ENCODE measurements at regions not wholly inside any gene's neighbourhood (a gene's known extent, or its start where the extent isn't known, plus 50 kb on each side); places are given as distances from the start of the nearest gene placed in this dataset.
"Not testable (repeated sequence)": the region's sequence is repeated elsewhere in the genome, so short reads cannot be mapped to it uniquely, and the experiment has no call there.

- ATAC-seq (no peak), DNase-seq (no peak)
- intact Hi-C loops (cut with DNase I, micrococcal nuclease), result no loop called here
Observed at GRCh38 chr6:167208819-167209576, 51.2 kb upstream of the GPR31 start.

- no peak for ATAC-seq
- intact Hi-C loops (cut with DNase I, micrococcal nuclease), result no loop called here
- no peak for DNase-seq
Observed at GRCh38 chr6:167209577-167209975, 51.8 kb upstream of the GPR31 start.

GRCh38 chr6:167210375-167211294 is 52.9 kb upstream of the GPR31 start:
- DNase-seq, result no peak
- intact Hi-C loops (cut with DNase I, micrococcal nuclease), result no loop called here

GRCh38 chr6:167211295-167211648 is 53.5 kb upstream of the GPR31 start:
- ATAC-seq, result no peak
- intact Hi-C loops (cut with DNase I, micrococcal nuclease), result no loop called here

More at GRCh38 chr6:167210375-167211294, 52.9 kb upstream of the GPR31 start:
- no peak for ATAC-seq

GRCh38 chr6:167211881-167212712 is 54.3 kb upstream of the GPR31 start:
- intact Hi-C loops (cut with DNase I, micrococcal nuclease), result no loop called here
- DNase-seq (no peak), ATAC-seq (no peak)

More at GRCh38 chr6:167211295-167211648, 53.5 kb upstream of the GPR31 start:
- no peak for DNase-seq

GRCh38 chr6:167212713-167213005 is 54.9 kb upstream of the GPR31 start:
- no peak for ATAC-seq

GRCh38 chr6:167214206-167214605 is 56.4 kb upstream of the GPR31 start:
- intact Hi-C loops (cut with DNase I, micrococcal nuclease), result no loop called here
- DNase-seq (no peak), ATAC-seq (no peak)

More at GRCh38 chr6:167212713-167213005, 54.9 kb upstream of the GPR31 start:
- intact Hi-C loops (cut with DNase I, micrococcal nuclease), result no loop called here
- DNase-seq, result no peak

- intact Hi-C loops (cut with DNase I, micrococcal nuclease); DNase-seq: not testable (repeated sequence)
- peak; percentile 74 for ATAC-seq
Observed at GRCh38 chr6:167215429-167216250, 57.9 kb upstream of the GPR31 start.

GRCh38 chr6:167216390-167217050 is 58.7 kb upstream of the GPR31 start:
- DNase-seq; ATAC-seq; intact Hi-C loops (cut with DNase I, micrococcal nuclease): not testable (repeated sequence)

- ATAC-seq; DNase-seq; intact Hi-C loops (cut with DNase I, micrococcal nuclease): not testable (repeated sequence)
Observed at GRCh38 chr6:167217073-167217472, 59.3 kb upstream of the GPR31 start.

GRCh38 chr6:167217951-167218759 is 60.4 kb upstream of the GPR31 start:
- ATAC-seq, result peak; percentile 82
- DNase-seq, result peak in 1 of 2 donors; percentile 35
- intact Hi-C loops (cut with DNase I, micrococcal nuclease), result not testable (repeated sequence)

GRCh38 chr6:167219079-167219478 is 61.3 kb upstream of the GPR31 start:
- DNase-seq; ATAC-seq; intact Hi-C loops (cut with DNase I, micrococcal nuclease): not testable (repeated sequence)

- intact Hi-C loops (cut with DNase I, micrococcal nuclease), result no loop called here
- ATAC-seq, result no peak
Observed at GRCh38 chr6:167219967-167220512, 62.3 kb upstream of the GPR31 start.

GRCh38 chr6:167221400-167222201 is 63.8 kb upstream of the GPR31 start:
- ATAC-seq (peak; percentile 56), DNase-seq (no peak)
- intact Hi-C loops (cut with DNase I, micrococcal nuclease), result no loop called here

More at GRCh38 chr6:167219967-167220512, 62.3 kb upstream of the GPR31 start:
- no peak for DNase-seq

GRCh38 chr6:167225566-167226382 is 65.3 kb upstream of the UNC93A start:
- intact Hi-C loops (cut with DNase I, micrococcal nuclease); DNase-seq: not testable (repeated sequence)
- peak; percentile 94 for ATAC-seq
